Stomach (tissue), 4 donors: ENCODE measurements at regions not wholly inside any gene's neighbourhood (a gene's known extent, or its start where the extent isn't known, plus 50 kb on each side); places are given as distances from the start of the nearest gene placed in this dataset.

Experiments used
- CTCF ChIP-seq, 7 experiments: fragments of 450-650 bp in 4 of 7; fragments of 200-600 bp in 3 of 7; sonication (generic) in 3 of 7; IDR thresholded peaks; one replicate each; pipeline ENCODE4 v1.5.1; 2016 to 2019; ENCODE audit warnings: antibody characterized with exemption in 7 of 7, control low read depth in 2 of 7, mild to moderate bottlenecking in 1 of 7
- POLR2A ChIP-seq, 4 donors: fragments of 450-650 bp; IDR thresholded peaks; one replicate each; pipeline ENCODE4 v1.6.1; 2016; ENCODE audit warnings: antibody characterized with exemption in 4 of 4, control low read depth in 2 of 4, mild to moderate bottlenecking in 1 of 4, moderate library complexity in 1 of 4
- POLR2AphosphoS5 ChIP-seq, 3 donors: sonication (generic); formaldehyde crosslinking; IDR thresholded peaks; one replicate each; pipeline ENCODE4 v1.6.1; 2016; ENCODE audit warnings: antibody characterized with exemption in 3 of 3

GRCh38 chr1:213921712-213922111 lies 66.1 kb upstream of the PROX1 start:
- TF ChIP-seq POLR2A (IDR thresholded peaks at IDR 0.05) (no peak), POLR2AphosphoS5 (IDR thresholded peaks at IDR 0.05) (no peak), CTCF (IDR thresholded peaks at IDR 0.05) (no peak)
